Suprapubic skin (tissue), 4 donors: ENCODE measurements at regions not wholly inside any gene's neighbourhood (a gene's known extent, or its start where the extent isn't known, plus 50 kb on each side); places are given as distances from the start of the nearest gene placed in this dataset.

Source experiments
- CTCF ChIP-seq, 2 donors: fragments of 200-600 bp in 1 of 2; fragments of 450-650 bp in 1 of 2; sonication (generic) in 1 of 2; IDR thresholded peaks; one replicate each; pipeline ENCODE4 v1.5.1; 2016 to 2019; ENCODE audit warnings: antibody characterized with exemption in 2 of 2, mild to moderate bottlenecking in 1 of 2, moderate library complexity in 1 of 2
- EP300 ChIP-seq: sonication (generic); formaldehyde crosslinking; IDR thresholded peaks from one replicate; pipeline ENCODE4 v1.6.1; 2017; ENCODE audit warnings: antibody characterized with exemption
- POLR2A ChIP-seq, 2 donors: fragments of 450-650 bp; IDR thresholded peaks; one replicate each; pipeline ENCODE4 v1.6.1; 2017; ENCODE audit warnings: antibody characterized with exemption in 2 of 2, mild to moderate bottlenecking in 2 of 2, moderate library complexity in 2 of 2
- POLR2AphosphoS5 ChIP-seq, 3 donors: sonication (generic); formaldehyde crosslinking; IDR thresholded peaks; one replicate each; pipeline ENCODE4 v1.6.1; 2017; ENCODE audit warnings: antibody characterized with exemption in 3 of 3

GRCh38 chr3:99352811-99353210, 285.6 kb upstream of the COL8A1 start:
- TF ChIP-seq POLR2A (IDR thresholded peaks at IDR 0.05) (no peak), CTCF (IDR thresholded peaks at IDR 0.05) (no peak), POLR2AphosphoS5 (IDR thresholded peaks at IDR 0.05) (no peak), EP300 (no peak)
